GM19240 (cell line): ENCODE measurements at regions not wholly inside any gene's neighbourhood (a gene's known extent, or its start where the extent isn't known, plus 50 kb on each side); places are given as distances from the start of the nearest gene placed in this dataset.

ENCODE experiments used
- DNase-seq: peaks from one replicate; pipeline ENCODE4 v3.0.0; 2011; ENCODE audit warnings: low spot score; ENCODE audit not compliant: insufficient read length

DNA sequence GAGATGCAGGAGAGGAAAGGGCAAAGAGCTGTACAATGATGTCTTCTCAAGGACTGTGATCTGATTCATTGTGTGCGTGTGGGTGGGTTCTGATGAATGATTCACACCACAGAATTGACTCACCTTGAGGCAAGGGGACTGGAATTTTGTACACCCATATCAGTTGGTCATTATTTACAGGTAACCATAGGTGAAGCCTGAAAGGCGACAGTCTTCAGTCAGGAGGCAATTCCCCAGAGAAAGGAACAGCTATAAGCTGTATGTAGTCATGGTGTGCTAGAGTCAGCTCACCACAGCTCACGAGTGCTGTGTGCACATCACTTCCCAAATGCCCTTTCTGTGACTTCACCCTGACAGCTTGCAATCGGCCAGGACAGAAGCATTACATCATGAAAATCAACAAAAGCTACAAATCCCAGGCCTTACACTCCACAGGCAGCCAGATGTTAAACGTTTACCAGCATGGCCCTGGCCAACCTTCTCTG, 87.6 kb upstream of the RPS23 start:
- no peak for DNase-seq

DNA sequence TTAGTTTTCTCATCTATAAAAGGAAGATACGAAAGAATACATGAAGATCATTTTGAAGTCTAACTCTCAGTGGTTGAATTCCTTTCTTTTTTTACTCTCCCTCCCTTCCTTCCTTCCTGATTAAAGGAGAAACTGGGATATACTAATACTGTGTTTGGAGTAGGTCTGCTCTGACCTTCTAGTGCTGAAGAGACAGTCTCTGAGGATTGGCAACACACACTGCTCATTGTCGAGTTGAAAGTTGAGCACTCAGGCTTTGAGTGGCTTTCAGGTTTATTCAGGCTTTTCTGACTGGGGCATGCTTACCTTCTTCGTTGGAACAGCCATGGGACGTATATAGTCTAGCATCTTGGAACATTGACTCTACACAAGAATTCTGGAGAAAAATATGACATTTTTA, 86.9 kb upstream of the RPS23 start:
- no peak for DNase-seq

DNA sequence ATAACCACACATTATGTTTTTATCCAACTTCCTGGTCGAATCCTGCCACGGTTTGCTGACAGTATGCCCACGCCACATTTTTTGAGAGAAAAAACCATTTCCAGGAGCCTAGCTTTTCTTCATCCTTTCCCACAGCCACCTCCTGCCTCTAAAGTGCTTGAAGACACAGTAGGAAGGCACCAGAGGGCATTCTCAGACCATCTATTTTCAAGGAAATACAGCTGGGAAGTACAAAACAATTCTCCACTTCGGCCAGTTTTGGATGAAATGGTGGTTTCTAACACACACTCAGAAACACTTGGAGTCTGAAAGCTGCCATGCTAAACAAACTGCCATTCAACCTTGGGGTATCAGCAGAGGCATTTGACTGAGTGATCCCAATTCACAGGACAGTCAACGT, 86.3 kb upstream of the RPS23 start:
- no peak for DNase-seq

- no peak for DNase-seq
These were observed 85.4 kb upstream of the RPS23 start for GRCh38 chr5:82363524-82363923.

GRCh38 chr5:82362636-82363035, 84.5 kb upstream of the RPS23 start:
- DNase-seq, result no peak

DNA sequence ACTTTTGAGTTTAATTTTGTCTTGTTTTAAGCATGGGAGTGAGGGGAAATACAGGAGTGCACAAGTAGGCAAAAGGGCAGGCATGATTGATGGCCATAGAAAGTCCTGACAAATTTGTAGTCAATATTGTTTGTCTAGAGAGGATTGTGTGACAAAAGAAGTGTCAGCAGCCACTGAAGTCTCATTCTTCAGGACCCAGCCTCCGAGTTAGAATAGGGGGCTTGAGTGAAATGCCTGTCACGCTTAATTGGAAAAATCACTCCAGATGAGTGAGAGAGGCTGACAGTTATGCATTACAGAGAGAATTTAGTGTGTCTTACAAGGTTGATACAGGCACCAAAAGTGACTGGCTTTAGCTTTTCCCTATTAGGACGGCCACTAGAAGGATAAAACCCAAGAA, 81.9 kb upstream of the RPS23 start:
- DNase-seq, result no peak

DNA sequence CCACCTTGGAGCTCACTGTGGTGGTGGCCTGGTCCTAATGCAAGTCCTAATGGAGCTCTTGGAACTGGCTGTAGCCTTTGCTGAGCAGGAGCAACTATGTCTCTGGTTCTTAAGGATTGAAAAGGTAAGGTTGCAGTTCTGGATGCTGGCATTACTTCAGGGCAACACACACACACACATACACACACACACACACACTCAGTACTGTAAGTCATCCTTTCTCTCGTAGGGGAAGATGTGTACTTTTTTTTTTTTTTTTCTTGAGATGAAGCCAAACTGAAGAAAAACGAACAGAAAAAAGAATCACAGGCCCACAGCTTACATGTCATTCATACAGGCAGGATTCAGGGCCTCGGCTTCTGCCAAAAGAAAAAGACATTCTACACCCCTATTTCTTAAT, 81.1 kb upstream of the RPS23 start:
- no peak for DNase-seq

GRCh38 chr5:82358457-82358856, 80.3 kb upstream of the RPS23 start:
- DNase-seq, result no peak

DNA sequence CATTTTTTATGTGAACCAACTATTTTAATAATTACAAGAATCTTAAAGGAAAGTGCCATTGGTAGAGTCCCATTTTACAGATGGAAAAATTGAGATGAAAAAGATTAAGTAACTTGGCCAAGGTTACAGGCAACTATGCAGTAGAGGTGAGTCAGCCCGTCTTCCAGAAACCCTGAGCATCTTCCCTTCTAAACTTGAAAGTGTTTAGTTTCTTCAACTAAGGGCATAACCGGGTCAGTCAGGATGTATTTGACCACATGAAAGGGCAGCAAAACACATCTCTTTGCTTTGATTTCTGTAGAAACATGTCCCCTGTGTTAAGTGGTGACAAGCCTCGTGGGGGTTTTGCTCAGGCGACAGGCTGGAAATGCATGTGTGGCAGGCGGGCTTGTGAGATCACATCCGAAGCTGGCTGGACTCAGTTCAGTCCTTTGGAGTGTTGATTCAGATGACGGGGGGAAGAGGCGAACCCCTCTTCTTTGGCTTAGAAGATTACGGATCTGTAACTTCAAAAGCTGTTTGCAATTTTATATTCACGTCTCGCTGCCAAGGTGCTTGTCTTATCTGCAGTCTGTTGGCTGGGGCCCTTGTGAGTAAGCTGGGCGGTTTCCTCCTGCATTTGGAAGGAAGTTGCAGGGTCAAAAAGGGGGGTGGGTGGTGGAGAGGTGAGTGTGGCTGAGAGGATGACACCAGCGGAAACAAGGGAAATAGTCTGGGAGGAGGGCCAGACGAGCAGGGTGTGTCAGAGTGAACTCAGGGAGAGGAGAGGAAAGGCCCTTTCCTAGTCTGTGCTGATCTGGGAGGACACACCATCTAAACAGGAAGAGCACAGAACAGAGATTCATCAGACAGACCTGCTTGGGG, 78.9 kb upstream of the RPS23 start:
- DNase-seq, result no peak

DNA sequence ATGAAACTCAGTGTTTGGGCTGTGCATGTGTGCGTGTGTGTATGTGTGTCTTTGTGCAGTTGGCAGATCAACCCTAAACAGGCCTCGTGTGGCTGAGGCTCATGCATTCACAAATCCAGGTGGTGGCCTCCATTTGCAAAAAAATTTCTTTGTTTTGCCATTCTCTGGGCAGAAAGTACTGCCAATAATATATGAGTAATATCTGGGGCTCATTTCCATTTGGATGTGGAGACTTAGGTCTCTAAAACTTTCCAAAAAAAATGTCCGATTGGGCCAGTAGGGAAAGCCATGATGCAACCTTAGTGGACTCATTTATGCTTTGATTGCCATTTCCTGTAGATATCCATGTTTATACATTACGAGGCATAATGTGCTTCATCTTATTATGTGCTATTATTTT, 77.9 kb upstream of the RPS23 start:
- no peak for DNase-seq

DNA sequence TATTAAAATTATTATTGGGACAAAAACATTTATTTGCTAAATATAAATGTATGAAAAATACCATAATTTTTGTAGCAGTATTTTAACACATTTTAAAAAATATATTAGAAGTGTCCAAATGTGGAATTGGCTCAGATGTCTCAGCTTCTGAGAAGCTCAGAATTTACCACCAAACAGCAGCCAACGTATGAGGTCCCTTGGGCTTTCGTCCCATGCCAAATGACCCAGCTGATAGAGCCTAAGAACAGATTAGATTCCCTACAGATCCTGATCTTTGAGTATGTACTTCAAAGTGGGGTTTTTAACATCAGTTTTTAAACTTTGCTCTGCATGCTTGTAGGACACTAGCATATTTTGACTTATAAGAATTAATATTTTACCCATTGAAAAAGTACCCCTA, 77.3 kb upstream of the RPS23 start:
- no peak for DNase-seq

DNA sequence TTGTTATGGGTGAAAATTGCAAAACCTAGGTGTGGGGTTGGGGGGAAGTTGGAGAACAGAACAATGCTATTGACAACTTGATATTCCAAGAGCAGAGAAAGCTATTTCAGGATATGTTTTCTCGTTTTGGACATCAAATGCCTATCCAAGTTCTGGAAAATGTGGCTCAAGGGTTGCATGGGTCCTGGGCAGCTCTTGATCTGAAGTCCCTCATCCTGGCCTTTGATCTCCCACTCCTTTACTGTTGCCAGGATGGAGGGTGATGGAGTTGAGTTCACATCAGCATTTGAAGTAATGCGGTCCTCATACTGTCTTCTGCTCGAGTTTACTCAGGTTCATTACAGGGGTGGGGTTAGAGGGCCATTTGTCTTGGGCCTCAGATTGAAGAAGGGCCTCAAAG, 76.9 kb upstream of the RPS23 start:
- no peak for DNase-seq

DNA sequence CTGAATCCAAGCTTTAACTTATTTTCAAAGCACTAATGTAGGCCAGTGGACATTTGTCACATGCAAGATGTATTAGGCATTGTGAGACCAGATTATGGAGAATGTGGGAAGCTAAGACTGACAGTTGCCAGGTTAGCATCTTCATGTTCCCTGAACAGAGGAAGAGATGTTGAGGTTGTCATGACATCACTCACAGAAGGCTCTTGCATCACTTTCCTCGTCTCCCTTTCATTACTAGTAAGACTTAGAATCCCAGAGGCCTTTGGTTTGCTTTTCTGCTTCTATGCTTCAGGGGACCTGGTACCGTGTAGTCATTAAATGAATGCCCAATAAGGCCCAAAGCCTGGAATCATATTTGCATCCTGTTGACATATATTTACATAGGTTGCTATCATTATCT, 76.4 kb upstream of the RPS23 start:
- no peak for DNase-seq

DNA sequence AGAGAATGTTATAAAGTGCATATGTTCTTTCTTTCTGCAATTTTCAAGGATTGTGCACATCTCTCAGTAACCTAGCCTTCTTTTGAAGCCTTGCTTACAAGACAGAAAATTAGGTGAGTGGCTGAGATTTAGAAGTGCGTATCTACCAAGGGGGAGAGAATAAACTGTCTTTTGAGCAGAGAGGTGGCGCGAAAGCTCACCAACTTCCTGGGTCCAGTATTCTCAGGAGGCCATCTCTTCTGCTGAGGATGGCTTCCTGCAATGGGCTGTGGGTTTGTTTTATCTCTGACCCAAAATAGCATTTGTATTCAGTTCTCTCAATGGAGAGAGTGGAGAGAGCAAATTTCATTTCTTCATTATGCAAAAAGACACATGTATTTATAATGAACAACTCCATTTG, 75.4 kb upstream of the RPS23 start:
- no peak for DNase-seq

DNA sequence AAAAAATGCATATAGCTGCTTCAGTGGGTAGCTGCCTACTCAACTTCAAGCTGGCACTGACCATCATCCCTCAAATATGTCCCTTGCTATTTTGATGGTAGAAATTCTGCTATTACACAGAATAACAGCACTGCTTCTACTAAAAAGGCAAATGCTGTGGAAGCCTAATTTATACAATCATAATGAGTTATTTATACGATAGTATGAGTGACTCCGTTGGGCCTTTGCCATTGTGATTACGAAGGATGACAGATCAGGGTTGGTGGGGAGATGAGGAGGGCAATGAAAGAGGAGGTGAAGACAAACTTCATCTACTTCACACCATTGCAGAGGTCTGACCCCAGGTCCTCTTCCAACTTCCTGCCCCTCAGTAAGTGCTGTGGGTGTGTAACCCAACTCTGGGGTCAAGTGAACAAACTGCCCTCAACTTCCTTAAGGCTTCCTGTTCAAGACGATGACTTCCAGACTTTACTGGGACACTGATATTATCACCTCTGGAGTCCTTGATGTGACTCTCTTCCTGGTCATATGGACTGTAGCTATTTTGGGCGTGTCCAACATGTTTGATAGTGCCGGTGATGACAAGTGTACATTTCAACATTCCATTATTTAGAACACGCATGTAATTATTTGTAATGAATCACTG, 74.1 kb upstream of the RPS23 start:
- no peak for DNase-seq

DNA sequence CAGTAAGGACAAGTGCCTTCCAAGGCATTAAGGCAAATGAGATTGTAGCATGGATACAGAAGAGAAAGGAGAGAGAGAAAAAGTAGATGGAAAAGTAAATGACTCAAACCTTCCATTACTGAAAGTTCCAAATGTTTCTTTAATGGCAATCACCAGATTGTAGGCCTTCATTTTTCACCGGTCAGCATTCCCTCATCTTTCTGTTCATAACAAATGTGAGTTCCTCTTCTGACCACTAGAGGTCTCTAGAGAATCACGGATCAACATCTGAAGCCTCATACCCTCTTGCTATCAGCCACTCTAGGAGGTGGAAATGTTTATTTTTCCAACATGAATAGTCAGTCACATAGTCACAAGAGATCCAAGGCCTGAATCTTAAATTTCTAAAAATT, 73.6 kb upstream of the RPS23 start:
- DNase-seq, result peak; percentile 19

DNA sequence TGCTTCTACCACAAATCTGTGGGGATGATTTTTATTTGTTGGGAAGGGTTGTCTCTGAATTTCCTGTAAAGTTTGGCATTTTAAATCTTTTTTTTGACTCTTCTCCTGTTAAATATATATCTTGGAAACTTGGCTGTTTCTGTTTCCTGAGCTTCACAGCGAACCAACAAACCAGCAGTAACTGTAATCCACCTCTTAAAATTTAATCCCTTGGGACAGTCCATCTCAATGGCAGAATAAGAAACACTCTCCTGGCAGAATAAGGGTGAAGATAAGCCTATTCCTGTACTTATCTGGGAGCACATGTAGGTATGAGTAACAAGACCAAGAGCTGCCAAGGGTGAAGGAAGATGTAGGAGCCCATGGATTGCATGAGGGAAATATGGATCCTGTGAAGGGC, 73.1 kb upstream of the RPS23 start:
- no peak for DNase-seq

DNA sequence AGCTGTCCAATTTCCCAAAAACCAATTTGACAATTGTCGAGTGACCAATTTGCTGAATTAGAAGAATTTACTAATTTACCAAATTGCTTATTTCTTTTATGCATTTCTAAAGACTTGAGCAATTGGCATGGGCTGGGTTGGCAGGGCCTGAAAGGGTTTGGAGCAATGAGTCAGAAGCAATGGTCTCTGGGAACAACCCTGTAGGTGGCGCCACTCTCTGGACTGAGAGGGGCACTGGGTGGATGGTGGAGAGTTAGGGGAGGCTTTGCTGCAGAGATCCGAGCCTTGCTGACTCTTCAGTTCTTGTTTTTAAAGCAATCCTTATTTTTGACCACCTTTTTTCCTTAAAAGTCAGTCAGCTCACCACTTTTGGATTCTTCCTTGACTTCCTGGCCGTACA, 71.5 kb upstream of the RPS23 start:
- DNase-seq, result no peak

GRCh38 chr5:82348784-82349425, 70.8 kb upstream of the RPS23 start:
- DNase-seq, result no peak

DNA sequence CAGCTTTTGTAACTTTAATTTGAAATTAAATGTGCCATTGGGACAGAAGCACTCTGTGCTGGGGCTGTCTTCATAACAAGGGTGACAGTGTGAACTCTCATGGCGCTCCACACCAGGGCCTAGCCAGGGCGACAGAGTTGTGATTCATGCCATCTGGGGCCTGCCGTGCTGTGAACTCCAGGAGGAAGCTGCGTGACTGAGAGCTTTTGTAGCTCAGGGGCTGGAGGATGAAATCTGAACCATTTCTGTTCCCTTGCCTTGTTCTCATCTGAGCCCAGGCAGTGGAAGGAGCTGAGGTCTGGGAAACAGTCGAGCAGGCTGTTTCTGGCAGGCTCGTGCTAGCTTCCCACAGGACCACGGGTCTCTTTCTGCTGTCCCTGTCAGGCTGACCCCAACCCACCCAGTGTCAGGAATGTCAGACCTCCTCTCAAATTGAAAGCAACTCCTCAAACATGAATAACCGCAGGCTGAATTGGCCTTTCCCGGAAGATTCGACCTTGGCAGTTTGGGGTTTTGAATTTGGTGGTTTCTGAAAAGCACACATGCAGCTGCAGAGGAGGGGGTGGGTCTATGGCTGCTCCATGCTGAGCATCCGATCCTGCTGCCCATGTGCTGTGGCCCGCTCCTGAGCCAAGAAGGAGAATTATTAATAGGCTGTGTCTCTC, 69.2 kb upstream of the RPS23 start:
- no peak for DNase-seq

DNA sequence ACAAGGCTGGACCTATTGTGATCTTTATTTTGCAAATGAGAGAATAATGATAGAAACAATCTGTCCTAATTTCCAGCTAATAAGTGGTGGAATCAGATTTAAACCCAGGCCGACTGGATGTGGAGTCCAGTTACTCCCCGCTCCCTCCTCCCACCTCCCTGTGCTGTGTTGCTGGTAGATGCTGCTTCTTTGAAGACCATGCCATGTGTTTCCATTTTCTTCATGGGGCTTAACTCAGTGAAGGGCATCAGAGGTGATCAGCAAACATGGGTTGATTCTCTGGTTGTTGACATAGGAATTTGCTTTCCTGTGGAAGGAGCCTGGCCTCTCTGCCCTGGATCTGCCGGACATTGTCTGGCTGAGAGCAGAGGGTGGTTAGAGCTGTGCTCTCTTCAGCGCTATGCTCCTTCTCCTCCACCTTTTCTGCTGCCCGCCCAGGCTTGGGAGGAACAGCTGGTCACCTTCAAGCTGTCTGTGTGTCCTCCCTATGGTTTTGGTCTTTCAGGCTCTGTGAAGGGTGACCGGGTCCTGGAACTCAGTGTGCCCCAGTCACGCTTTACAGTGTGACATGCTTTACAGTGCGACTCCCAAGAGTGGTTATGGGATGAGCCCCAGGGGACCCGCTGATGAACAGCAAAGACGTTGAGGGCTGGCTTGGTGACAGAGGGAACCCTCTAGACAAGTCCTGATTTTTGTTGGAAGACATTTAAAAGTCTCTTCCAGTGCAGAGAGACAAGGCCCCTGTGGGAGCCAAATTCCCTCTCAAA, 68.4 kb upstream of the RPS23 start:
- DNase-seq, result no peak
